ENCODE measurements at regions not wholly inside any gene's neighbourhood (a gene's known extent, or its start where the extent isn't known, plus 50 kb on each side); places are given as distances from the start of the nearest gene placed in this dataset.

GRCh38 chr5:126339215-126339805 lies 83.9 kb upstream of the GRAMD2B start:
- Mint-ChIP-seq H3K4me3 (ENCODE audit: low read depth) (no peak overlapping the region), H3K9me3 (no peaks in the 10 kb centered on the region), H3K27ac (no peak overlapping the region), H3K27me3 (ENCODE audit: low read depth) (peaks cover 4% of the 10 kb centered on the region), H3K36me3 (ENCODE audit: low read depth) (no peaks in the 10 kb centered on the region), H3K4me1 (ENCODE audit: low read depth) (no peaks in the 10 kb centered on the region)
- intact Hi-C loops (cut with micrococcal nuclease) = loop anchor here (1.0 kb wide), 2 partner anchors 200 to 262 kb away; no protein-coding TSS in a partner anchor
- DNase-seq (ENCODE audit: low spot score) = peak; percentile 14

DNA sequence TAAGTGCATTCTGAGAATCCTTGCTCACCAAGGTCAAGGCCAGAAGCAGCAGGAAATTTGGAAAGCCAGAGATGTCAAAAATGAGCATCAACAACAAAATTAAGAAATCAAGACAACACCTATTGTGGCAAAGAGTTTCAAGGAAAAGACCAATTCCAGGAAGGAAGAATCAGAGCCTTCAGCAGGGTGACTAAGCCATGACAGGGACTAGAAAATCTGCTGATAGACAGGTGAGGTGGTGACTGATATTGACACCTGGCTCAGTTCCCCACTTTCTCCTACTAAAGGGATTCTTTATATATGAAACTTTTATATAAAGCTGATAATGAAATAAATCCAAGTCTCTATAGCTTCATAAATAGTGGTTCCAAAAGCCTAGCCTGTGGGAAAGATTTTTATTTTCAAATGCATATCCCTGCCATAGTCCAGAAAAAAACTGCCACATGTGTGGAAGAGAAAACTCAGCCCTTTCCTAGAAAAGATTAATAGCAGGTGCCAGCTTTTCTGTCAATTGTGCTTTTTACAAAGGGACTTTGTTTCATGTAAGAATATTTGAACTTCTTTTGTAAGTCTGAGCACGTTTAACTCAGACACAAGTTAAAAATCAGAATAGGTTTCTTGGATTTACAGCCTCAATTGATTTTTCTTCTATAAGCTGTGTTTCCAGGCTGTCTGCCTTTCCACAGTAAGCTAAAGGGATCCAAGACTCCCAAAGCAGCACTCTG lies 81.1 kb upstream of the GRAMD2B start:
- Mint-ChIP-seq H3K4me3 (ENCODE audit: low read depth) (no peak overlapping the region), H3K27ac (no peak overlapping the region), H3K27me3 (ENCODE audit: low read depth) (peaks cover 14% of the 10 kb centered on the region), H3K36me3 (ENCODE audit: low read depth) (no peaks in the 10 kb centered on the region), H3K4me1 (ENCODE audit: low read depth) (no peaks in the 10 kb centered on the region), H3K9me3 (no peaks in the 10 kb centered on the region)
- intact Hi-C loops (cut with micrococcal nuclease) = no loop called here
- no peak for DNase-seq (ENCODE audit: low spot score)

DNA sequence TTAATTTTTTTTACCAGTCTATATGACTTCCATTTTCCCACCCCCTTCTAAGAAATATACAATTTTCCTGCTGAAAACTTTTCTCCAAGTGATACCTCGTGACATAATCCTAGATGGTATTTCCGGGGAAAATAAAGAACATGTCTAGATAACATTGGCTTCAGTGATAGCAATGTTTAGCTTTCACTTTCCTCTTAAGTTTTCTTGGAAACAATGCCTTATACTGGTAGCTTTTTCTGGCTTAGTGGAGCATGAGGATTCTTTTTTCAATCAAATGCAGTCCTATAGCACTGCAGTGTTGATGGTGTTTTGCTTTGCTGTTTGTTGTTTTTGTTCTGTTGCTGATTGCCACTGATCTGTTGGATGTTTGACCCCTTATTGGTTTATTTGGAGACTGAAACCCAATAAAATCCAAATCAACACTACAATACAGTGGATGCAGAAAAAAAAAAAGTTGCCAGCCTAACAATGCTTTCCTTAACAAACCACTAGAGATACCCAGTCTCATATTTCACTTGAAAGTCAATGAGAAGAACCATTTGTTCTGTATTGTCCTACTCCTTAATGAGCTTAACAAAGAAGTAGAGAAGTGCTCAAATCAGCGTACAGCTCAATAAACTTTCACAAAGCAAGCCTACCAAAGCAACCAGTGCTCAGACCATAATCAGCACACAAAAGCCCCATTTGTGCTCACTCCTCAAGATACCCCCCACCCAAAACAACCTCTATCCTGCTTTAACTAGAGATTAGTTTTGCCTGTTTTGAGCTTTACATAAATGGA lies 74.2 kb upstream of the GRAMD2B start:
- Mint-ChIP-seq H3K36me3 (ENCODE audit: low read depth) (no peaks in the 10 kb centered on the region), H3K4me1 (ENCODE audit: low read depth) (peaks cover 2% of the 10 kb centered on the region), H3K27ac (no peak overlapping the region), H3K4me3 (ENCODE audit: low read depth) (no peak overlapping the region), H3K9me3 (no peaks in the 10 kb centered on the region), H3K27me3 (ENCODE audit: low read depth) (peaks cover 26% of the 10 kb centered on the region)
- intact Hi-C loops (cut with micrococcal nuclease) = no loop called here
- DNase-seq (ENCODE audit: low spot score) = no peak

DNA sequence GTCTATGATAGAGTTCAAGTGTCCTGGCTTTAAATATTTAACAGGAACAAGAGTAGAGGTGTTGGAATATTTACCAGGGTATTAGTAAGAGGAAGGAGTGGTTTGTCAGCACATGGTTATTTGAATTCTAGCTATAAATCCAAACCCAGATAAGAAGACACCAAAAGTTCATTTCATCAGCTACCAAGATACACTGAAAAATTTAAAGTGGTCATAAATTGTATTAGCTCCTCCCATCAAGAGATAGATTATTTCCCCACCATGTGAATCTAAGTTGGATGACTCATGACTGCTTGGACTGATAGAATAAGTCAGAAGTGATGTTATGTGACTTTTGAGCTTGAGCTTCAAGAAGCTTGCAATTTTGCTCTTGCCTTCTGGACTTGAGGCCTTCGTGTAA lies 72.1 kb upstream of the GRAMD2B start:
- H3K36me3 Mint-ChIP-seq (ENCODE audit: low read depth) = no peaks in the 10 kb centered on the region
- intact Hi-C loops (cut with micrococcal nuclease) = no loop called here
- peaks cover 18% of the 10 kb centered on the region for H3K27me3 Mint-ChIP-seq (ENCODE audit: low read depth)
- no peaks in the 10 kb centered on the region for H3K9me3 Mint-ChIP-seq
- H3K4me1 Mint-ChIP-seq (ENCODE audit: low read depth) = peaks cover 13% of the 10 kb centered on the region
- no peak overlapping the region for H3K4me3 Mint-ChIP-seq (ENCODE audit: low read depth)
- no peak overlapping the region for H3K27ac Mint-ChIP-seq
- DNase-seq (ENCODE audit: low spot score) = no peak

- intact Hi-C loops (cut with micrococcal nuclease) = loop anchor here (1.0 kb wide), 2 partner anchors 146 to 185 kb away; no protein-coding TSS in a partner anchor
- peaks cover 17% of the 10 kb centered on the region for H3K27me3 Mint-ChIP-seq (ENCODE audit: low read depth)
- no peaks in the 10 kb centered on the region for H3K36me3 Mint-ChIP-seq (ENCODE audit: low read depth)
- no peaks in the 10 kb centered on the region for H3K9me3 Mint-ChIP-seq
- H3K4me1 Mint-ChIP-seq (ENCODE audit: low read depth) = peaks cover 15% of the 10 kb centered on the region
- DNase-seq (ENCODE audit: low spot score) = no peak
- H3K4me3 Mint-ChIP-seq (ENCODE audit: low read depth) = peak overlapping the region; percentile 13
- no peak overlapping the region for H3K27ac Mint-ChIP-seq
These were observed 69.0 kb upstream of the GRAMD2B start for GRCh38 chr5:126354012-126354857.

DNA sequence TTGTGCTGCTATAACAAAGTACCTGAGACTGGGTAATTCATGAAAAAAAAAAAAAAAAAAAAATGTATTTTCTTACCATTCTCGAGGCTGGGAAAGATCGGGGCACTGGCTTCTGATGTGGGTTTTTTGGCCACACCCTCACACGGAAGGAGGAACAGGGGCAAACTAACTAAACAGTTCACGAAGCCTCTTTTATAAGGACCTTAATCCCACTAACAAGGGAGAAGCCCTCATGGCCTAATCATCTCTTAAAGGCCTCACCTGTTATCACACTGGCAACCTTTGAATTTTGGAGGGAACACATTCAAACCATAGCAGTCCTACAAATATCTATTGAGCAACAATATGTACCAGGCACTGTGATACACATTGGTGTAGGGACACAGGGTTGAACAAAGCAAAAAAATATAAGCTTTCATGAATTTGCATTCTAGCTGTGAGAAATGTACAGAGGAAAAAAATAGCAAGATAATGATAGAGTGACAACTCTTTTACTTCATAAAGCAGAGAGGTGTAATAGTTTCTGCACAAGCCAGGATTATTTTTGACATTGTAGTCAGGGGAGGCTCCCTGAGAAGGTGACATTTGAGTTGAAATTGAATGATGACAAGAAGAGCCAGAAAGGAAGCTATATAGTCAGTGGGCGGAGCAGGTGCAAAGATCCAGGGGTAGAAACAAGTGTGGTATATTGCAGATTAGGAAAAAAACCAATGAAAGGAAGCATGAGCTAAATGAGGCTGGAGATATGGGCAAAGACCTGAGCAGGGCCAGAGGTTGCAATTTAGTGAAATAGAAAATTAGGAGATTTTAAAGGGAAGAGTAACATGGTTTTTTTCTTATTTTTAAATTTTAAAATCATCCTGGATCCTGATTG lies 68.1 kb upstream of the GRAMD2B start:
- no peaks in the 10 kb centered on the region for H3K9me3 Mint-ChIP-seq
- H3K27ac Mint-ChIP-seq = no peak overlapping the region
- H3K27me3 Mint-ChIP-seq (ENCODE audit: low read depth) = peaks cover 19% of the 10 kb centered on the region
- no peak for DNase-seq (ENCODE audit: low spot score)
- peaks cover 17% of the 10 kb centered on the region for H3K4me1 Mint-ChIP-seq (ENCODE audit: low read depth)
- no peaks in the 10 kb centered on the region for H3K36me3 Mint-ChIP-seq (ENCODE audit: low read depth)
- H3K4me3 Mint-ChIP-seq (ENCODE audit: low read depth) = no peak overlapping the region
- intact Hi-C loops (cut with micrococcal nuclease) = loop anchor here (1.0 kb wide), 2 partner anchors 145 to 184 kb away; no protein-coding TSS in a partner anchor

DNA sequence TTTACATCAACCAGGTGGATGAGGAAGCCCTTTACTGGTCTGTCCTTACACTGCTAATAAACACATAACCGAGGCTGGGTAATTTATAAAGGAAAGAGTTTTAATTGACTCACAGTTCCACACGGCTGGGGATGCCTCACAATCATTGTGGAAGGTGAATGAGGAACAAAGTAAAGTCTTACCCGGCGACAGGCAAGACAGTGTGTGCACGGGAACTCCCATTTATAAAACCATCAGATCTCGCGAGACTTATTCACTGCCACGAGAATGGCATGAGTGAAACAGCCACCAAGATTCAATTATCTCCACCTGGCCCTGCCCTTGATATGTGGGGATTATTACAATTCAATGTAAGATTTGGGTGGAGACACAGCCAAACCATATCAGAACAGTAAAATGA lies 67.3 kb upstream of the GRAMD2B start:
- H3K27ac Mint-ChIP-seq = no peak overlapping the region
- H3K9me3 Mint-ChIP-seq = no peaks in the 10 kb centered on the region
- no peak overlapping the region for H3K4me3 Mint-ChIP-seq (ENCODE audit: low read depth)
- DNase-seq (ENCODE audit: low spot score) = no peak
- H3K4me1 Mint-ChIP-seq (ENCODE audit: low read depth) = peaks cover 18% of the 10 kb centered on the region
- peaks cover 19% of the 10 kb centered on the region for H3K27me3 Mint-ChIP-seq (ENCODE audit: low read depth)
- intact Hi-C loops (cut with micrococcal nuclease) = no loop called here
- H3K36me3 Mint-ChIP-seq (ENCODE audit: low read depth) = no peaks in the 10 kb centered on the region

- Mint-ChIP-seq H3K27me3 (ENCODE audit: low read depth) (peaks cover 19% of the 10 kb centered on the region), H3K36me3 (ENCODE audit: low read depth) (no peaks in the 10 kb centered on the region), H3K4me1 (ENCODE audit: low read depth) (peaks cover 18% of the 10 kb centered on the region), H3K4me3 (ENCODE audit: low read depth) (no peak overlapping the region), H3K27ac (no peak overlapping the region), H3K9me3 (no peaks in the 10 kb centered on the region)
- intact Hi-C loops (cut with micrococcal nuclease) = no loop called here
- no peak for DNase-seq (ENCODE audit: low spot score)
These were observed 65.4 kb upstream of the GRAMD2B start for GRCh38 chr5:126357585-126358342.

DNA sequence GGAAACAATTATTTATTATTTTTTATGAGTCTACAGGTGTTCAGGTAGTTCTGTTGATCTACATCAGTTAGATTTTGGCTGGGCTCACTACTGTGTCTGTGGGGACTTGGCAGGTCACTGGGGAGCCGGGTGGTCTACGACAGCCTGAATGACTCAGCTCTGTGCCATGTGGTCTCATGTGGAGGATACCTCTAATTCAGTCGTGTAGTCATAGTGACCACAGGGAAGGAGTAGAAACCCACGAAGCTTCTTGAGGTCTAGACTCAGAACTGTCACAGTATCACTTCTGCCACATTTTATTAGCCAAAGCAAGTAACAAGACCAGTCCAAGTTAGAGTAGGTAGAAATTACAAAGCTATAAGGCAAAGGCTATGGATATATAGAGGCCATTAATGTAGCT lies 64.7 kb upstream of the GRAMD2B start:
- no peak for DNase-seq (ENCODE audit: low spot score)
- intact Hi-C loops (cut with micrococcal nuclease) = no loop called here
- peaks cover 19% of the 10 kb centered on the region for H3K27me3 Mint-ChIP-seq (ENCODE audit: low read depth)
- peaks cover 18% of the 10 kb centered on the region for H3K4me1 Mint-ChIP-seq (ENCODE audit: low read depth)
- H3K27ac Mint-ChIP-seq = no peak overlapping the region
- H3K9me3 Mint-ChIP-seq = no peaks in the 10 kb centered on the region
- no peaks in the 10 kb centered on the region for H3K36me3 Mint-ChIP-seq (ENCODE audit: low read depth)
- no peak overlapping the region for H3K4me3 Mint-ChIP-seq (ENCODE audit: low read depth)

GRCh38 chr5:126359884-126360283 lies 63.3 kb upstream of the GRAMD2B start:
- H3K4me1 Mint-ChIP-seq (ENCODE audit: low read depth) = peaks cover 15% of the 10 kb centered on the region
- no peaks in the 10 kb centered on the region for H3K36me3 Mint-ChIP-seq (ENCODE audit: low read depth)
- no peak for DNase-seq (ENCODE audit: low spot score)
- no peak overlapping the region for H3K27ac Mint-ChIP-seq
- no peak overlapping the region for H3K4me3 Mint-ChIP-seq (ENCODE audit: low read depth)
- peaks cover 19% of the 10 kb centered on the region for H3K27me3 Mint-ChIP-seq (ENCODE audit: low read depth)
- H3K9me3 Mint-ChIP-seq = no peaks in the 10 kb centered on the region
- intact Hi-C loops (cut with micrococcal nuclease) = no loop called here

DNA sequence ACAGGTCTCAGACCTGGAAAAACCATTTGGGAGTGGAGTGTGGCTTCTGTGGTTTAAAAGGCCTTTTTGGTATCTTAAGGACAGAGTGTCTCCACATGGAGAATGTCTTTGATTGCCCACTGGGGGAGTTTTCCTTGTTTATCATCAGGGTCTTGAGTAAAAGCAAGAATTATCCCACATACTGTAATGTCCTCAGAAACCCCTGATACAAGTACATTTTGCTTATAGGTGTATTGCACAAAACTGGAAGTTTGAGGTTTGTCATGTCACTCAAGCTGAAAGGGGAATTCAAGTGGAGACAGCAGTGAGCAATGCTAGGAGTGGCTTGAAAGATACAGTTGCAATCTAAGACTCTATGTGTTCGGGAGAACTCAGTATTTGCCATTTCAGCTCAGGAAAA lies 62.7 kb upstream of the GRAMD2B start:
- H3K9me3 Mint-ChIP-seq = no peaks in the 10 kb centered on the region
- intact Hi-C loops (cut with micrococcal nuclease) = no loop called here
- H3K4me3 Mint-ChIP-seq (ENCODE audit: low read depth) = no peak overlapping the region
- H3K27me3 Mint-ChIP-seq (ENCODE audit: low read depth) = peaks cover 19% of the 10 kb centered on the region
- DNase-seq (ENCODE audit: low spot score) = no peak
- H3K4me1 Mint-ChIP-seq (ENCODE audit: low read depth) = peaks cover 10% of the 10 kb centered on the region
- H3K36me3 Mint-ChIP-seq (ENCODE audit: low read depth) = no peaks in the 10 kb centered on the region
- no peak overlapping the region for H3K27ac Mint-ChIP-seq

Measured in activated T-helper 2 cell treated with anti-CD3 and anti-CD28 coated beads, Interferon-gamma antibody, Interleukin-2, Interleukin-4, amounts not matched to agents 10 μg/mL and 5 μg/mL and 100 μg/mL, durations not matched to agents 14 hours and 24 hours and 36 hours (primary cell).